ENCODE measurements at regions not wholly inside any gene's neighbourhood (a gene's known extent, or its start where the extent isn't known, plus 50 kb on each side); places are given as distances from the start of the nearest gene placed in this dataset.
"Not testable (repeated sequence)": the region's sequence is repeated elsewhere in the genome, so short reads cannot be mapped to it uniquely, and the experiment has no call there.

GRCh38 chr14:71764701-71765382 lies 167.4 kb upstream of the RGS6 start:
- Histone ChIP-seq H3K4me1 (ENCODE audit: insufficient read depth) (no peaks in the 10 kb centered on the region), H3K27ac (ENCODE audit: low read depth) (no peak overlapping the region), H3K36me3 (ENCODE audit: insufficient read depth) (no peaks in the 10 kb centered on the region), H3K4me3 (ENCODE audit: low read depth, low read length) (no peak overlapping the region)
- 37% methylated on average over 9 of the region's 9 CpGs for WGBS
- DNase-seq (ENCODE audit: extremely low spot score), result no peak

GRCh38 chr14:71765505-71765904 lies 166.7 kb upstream of the RGS6 start:
- H3K4me1 ChIP-seq (ENCODE audit: insufficient read depth), result no peaks in the 10 kb centered on the region
- H3K4me3 ChIP-seq (ENCODE audit: low read depth, low read length), result no peak overlapping the region
- DNase-seq (ENCODE audit: extremely low spot score), result no peak
- WGBS, result 75% methylated on average over 1 of the region's 1 CpG
- H3K36me3 ChIP-seq (ENCODE audit: insufficient read depth), result no peaks in the 10 kb centered on the region
- H3K27ac ChIP-seq (ENCODE audit: low read depth), result no peak overlapping the region

DNA sequence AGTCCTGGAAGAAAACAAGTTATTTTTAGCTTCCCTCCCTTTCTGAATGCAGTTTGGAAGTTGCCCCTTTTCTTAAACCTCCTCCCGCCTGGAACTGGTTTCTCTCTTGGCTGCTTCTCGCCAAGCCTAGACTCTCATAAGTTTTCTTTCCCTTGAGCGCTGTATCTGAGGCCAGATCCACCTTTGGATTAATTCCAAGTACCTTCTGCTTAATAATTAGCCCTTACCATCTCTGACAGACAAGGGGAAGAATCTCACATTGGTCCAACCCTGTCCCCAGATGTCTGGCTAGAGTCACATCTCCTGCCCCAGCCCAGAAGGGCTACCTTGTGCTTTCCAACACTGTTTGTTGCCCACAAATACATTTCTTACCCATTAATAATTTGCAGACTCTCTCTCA lies 161.8 kb upstream of the RGS6 start:
- Histone ChIP-seq H3K4me1 (ENCODE audit: insufficient read depth) (no peaks in the 10 kb centered on the region), H3K36me3 (ENCODE audit: insufficient read depth) (no peaks in the 10 kb centered on the region), H3K27ac (ENCODE audit: low read depth) (no peak overlapping the region), H3K4me3 (ENCODE audit: low read depth, low read length) (no peak overlapping the region)
- DNase-seq (ENCODE audit: extremely low spot score), result no peak
- WGBS, result 82% methylated on average over 3 of the region's 3 CpGs

DNA sequence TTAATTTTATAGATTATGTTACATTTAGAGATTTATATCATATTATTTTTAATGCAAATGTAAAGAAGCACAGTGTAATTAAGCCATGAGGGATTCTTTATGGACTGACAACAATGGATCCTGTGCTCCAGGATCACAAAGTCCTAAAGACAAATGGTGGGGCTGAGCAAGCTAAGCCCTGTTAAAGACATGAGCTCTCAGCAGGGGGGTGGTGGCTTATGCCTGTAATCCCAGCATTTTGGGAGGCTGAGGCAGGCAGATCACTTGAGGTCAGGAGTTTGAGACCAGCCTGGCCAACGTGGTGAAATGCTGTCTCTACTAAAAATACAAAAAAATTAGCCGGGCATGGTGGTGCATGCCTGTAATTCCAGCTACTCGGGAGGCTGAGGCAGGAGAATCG lies 160.8 kb upstream of the RGS6 start:
- 85% methylated on average over 4 of the region's 4 CpGs for WGBS
- not testable (repeated sequence) for H3K4me3 ChIP-seq (ENCODE audit: low read depth, low read length)

DNA sequence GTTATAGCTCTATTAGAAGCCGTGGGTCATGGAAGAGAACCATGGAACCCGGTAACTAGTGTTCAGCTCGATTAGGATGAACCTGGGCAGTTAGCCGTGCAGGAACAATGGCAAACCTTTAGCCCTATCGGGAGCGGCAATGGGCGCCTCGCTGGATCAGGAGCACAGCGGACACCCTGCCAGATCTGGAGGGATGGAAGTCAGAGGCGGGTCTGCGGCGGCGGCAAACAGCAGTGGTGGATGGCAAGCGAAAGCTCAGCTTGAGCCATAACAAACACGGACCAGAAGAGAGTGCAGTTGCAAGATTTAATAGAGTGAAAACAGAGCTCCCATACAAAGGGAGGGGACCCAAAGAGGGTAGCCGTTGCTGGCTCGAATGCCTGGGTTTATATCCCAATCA lies 160.2 kb upstream of the RGS6 start:
- not testable (repeated sequence) for DNase-seq (ENCODE audit: extremely low spot score); H3K27ac ChIP-seq (ENCODE audit: low read depth); H3K4me1 ChIP-seq (ENCODE audit: insufficient read depth); H3K36me3 ChIP-seq (ENCODE audit: insufficient read depth); H3K4me3 ChIP-seq (ENCODE audit: low read depth, low read length)
- WGBS, result 91% methylated on average over 17 of the region's 17 CpGs

More for the DNA sequence above, 160.8 kb upstream of the RGS6 start:
- not testable (repeated sequence) for H3K4me1 ChIP-seq (ENCODE audit: insufficient read depth); H3K27ac ChIP-seq (ENCODE audit: low read depth); H3K36me3 ChIP-seq (ENCODE audit: insufficient read depth); DNase-seq (ENCODE audit: extremely low spot score)

DNA sequence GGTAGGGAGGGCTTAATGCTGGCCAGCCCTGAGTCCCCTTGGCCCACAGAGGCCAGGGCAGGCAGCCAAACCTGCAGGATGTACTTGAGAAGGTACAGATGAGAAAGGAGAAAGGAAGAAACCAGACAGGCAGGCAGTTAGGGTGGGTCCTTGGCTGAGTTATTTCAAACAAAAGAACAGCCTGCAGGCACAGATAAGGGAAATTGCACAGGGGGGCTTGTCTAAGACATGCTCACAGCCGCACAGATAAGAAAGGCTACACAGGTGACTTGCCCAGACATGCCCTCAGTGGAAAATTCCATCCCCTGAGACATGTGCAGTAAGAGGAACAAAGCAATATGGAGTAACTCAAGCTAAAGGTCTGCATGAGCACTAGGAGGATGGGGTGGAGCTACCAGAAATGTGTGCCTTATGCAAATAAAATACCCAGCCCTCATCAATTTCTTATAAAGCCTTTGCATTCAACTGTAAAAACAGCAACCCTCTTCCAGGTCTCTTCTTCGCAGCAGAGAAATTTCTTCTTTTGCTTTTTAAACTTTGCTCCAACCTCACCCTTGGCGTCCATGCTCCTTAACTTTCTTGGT lies 158.2 kb upstream of the RGS6 start:
- H3K4me3 ChIP-seq (ENCODE audit: low read depth, low read length), result no peak overlapping the region
- no peak for DNase-seq (ENCODE audit: extremely low spot score)
- 84% methylated on average over 3 of the region's 3 CpGs for WGBS
- H3K27ac ChIP-seq (ENCODE audit: low read depth), result no peak overlapping the region
- H3K4me1 ChIP-seq (ENCODE audit: insufficient read depth), result no peaks in the 10 kb centered on the region
- no peaks in the 10 kb centered on the region for H3K36me3 ChIP-seq (ENCODE audit: insufficient read depth)

DNA sequence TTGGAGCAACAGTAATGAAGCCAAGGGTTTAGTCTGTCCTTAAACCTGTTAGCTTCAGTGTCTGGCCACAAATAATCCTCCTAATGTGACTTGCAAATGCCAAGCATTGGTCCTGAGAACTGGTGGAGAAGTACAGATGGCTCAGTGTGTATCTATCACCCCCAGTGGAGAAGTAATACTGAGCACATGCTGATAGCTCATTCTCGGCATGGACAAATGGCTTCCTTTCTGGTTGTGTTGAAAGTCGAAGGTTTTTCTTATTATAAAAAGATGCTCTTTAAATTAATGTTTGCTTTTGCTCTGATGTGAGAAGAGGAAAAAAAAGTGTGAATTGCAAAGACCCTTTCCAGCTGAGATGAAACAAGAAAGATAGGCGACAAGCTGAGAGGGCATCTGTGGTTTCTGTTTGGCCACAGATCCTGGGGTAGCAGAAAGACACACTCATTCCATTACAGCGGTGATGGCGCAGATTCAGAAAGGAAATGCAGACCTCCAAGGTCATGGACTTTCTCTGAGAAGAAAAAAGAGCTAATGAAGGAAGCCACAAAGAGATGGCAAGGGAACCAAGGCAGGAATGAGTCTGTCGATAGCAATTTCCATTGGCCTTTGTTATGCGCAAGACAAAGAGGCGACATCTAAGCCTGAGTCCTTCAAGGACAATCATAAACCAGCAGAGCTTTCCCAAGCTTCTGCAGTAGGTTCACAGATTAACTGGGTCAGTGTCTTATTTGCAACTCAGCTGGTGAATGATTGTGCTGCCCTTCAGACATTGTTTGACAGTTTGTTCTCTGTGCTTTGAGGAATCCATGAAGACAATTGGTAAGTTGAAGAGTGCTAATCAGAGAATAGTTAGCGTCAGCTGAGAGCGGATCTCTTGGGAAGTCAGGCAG lies 155.5 kb upstream of the RGS6 start:
- Histone ChIP-seq H3K36me3 (ENCODE audit: insufficient read depth) (no peaks in the 10 kb centered on the region), H3K4me1 (ENCODE audit: insufficient read depth) (no peaks in the 10 kb centered on the region), H3K27ac (ENCODE audit: low read depth) (no peak overlapping the region), H3K4me3 (ENCODE audit: low read depth, low read length) (no peak overlapping the region)
- WGBS, result 63% methylated on average over 10 of the region's 10 CpGs
- no peak for DNase-seq (ENCODE audit: extremely low spot score)

- 36% methylated on average over 2 of the region's 2 CpGs for WGBS
- no peak overlapping the region for H3K4me3 ChIP-seq (ENCODE audit: low read depth, low read length)
- no peaks in the 10 kb centered on the region for H3K4me1 ChIP-seq (ENCODE audit: insufficient read depth)
- no peaks in the 10 kb centered on the region for H3K36me3 ChIP-seq (ENCODE audit: insufficient read depth)
- no peak overlapping the region for H3K27ac ChIP-seq (ENCODE audit: low read depth)
- no peak for DNase-seq (ENCODE audit: extremely low spot score)
These were observed 152.2 kb upstream of the RGS6 start for GRCh38 chr14:71780075-71780474.

DNA sequence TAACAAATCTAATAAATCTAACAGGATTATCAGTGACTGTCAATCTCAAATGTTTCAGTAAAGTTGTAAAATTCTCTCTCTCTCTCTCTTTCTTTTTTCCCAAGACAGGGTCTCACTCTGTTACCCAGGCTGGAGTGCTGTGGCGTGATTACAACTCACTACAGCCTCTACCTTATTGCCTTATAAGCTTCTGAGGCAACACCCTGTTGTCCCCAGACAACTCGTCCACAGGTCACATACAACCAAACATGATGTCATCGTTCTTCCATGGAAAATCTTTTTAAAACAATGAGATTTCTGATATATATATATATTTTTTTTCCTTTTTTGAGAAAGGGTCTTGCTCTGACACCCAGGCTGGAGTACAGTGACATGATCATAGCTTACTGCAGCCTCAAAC lies 151.4 kb upstream of the RGS6 start:
- H3K4me1 ChIP-seq (ENCODE audit: insufficient read depth), result no peaks in the 10 kb centered on the region
- DNase-seq (ENCODE audit: extremely low spot score), result no peak
- 73% methylated on average over 3 of the region's 3 CpGs for WGBS

GRCh38 chr14:71783088-71783487 lies 149.1 kb upstream of the RGS6 start:
- Histone ChIP-seq H3K27ac (ENCODE audit: low read depth) (no peak overlapping the region), H3K4me1 (ENCODE audit: insufficient read depth) (no peaks in the 10 kb centered on the region), H3K36me3 (ENCODE audit: insufficient read depth) (no peaks in the 10 kb centered on the region), H3K4me3 (ENCODE audit: low read depth, low read length) (no peak overlapping the region)
- no peak for DNase-seq (ENCODE audit: extremely low spot score)
- WGBS, result 68% methylated on average over 4 of the region's 4 CpGs

More for the DNA sequence above, 151.4 kb upstream of the RGS6 start:
- H3K4me3 ChIP-seq (ENCODE audit: low read depth, low read length), result no peak overlapping the region
- H3K36me3 ChIP-seq (ENCODE audit: insufficient read depth), result no peaks in the 10 kb centered on the region
- H3K27ac ChIP-seq (ENCODE audit: low read depth), result no peak overlapping the region

- H3K36me3 ChIP-seq (ENCODE audit: insufficient read depth), result no peaks in the 10 kb centered on the region
- 76% methylated on average over 4 of the region's 4 CpGs for WGBS
- no peaks in the 10 kb centered on the region for H3K4me1 ChIP-seq (ENCODE audit: insufficient read depth)
- H3K27ac ChIP-seq (ENCODE audit: low read depth), result no peak overlapping the region
- no peak for DNase-seq (ENCODE audit: extremely low spot score)
- no peak overlapping the region for H3K4me3 ChIP-seq (ENCODE audit: low read depth, low read length)
These were observed 148.4 kb upstream of the RGS6 start for GRCh38 chr14:71783786-71784185.

DNA sequence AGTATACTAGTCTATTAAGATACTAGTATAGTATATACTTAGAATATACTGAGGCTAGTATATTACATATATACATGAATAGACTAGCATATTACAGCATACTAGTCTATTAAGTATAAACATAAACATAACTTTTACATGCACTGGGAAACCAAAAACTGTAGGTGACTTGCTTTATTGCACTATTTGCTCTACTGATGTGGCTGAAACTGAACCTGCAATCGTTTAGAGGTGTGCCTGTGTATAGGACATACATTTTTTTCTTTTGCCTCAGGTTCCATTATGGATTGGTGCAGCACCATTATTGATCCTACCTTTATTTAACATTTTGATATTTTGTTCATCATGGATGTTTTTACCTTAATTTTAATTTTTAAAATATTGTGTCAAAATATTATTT lies 143.2 kb upstream of the RGS6 start:
- no peak overlapping the region for H3K27ac ChIP-seq (ENCODE audit: low read depth)
- 72% methylated on average over 1 of the region's 1 CpG for WGBS
- no peaks in the 10 kb centered on the region for H3K36me3 ChIP-seq (ENCODE audit: insufficient read depth)
- H3K4me1 ChIP-seq (ENCODE audit: insufficient read depth), result no peaks in the 10 kb centered on the region
- DNase-seq (ENCODE audit: extremely low spot score), result no peak
- H3K4me3 ChIP-seq (ENCODE audit: low read depth, low read length), result no peak overlapping the region

GRCh38 chr14:71799841-71800240 lies 132.4 kb upstream of the RGS6 start:
- H3K4me3 ChIP-seq (ENCODE audit: low read depth, low read length), result no peak overlapping the region
- H3K4me1 ChIP-seq (ENCODE audit: insufficient read depth), result no peaks in the 10 kb centered on the region
- H3K27ac ChIP-seq (ENCODE audit: low read depth), result no peak overlapping the region
- WGBS, result 48% methylated on average over 1 of the region's 1 CpG
- DNase-seq (ENCODE audit: extremely low spot score), result no peak
- H3K36me3 ChIP-seq (ENCODE audit: insufficient read depth), result no peaks in the 10 kb centered on the region

DNA sequence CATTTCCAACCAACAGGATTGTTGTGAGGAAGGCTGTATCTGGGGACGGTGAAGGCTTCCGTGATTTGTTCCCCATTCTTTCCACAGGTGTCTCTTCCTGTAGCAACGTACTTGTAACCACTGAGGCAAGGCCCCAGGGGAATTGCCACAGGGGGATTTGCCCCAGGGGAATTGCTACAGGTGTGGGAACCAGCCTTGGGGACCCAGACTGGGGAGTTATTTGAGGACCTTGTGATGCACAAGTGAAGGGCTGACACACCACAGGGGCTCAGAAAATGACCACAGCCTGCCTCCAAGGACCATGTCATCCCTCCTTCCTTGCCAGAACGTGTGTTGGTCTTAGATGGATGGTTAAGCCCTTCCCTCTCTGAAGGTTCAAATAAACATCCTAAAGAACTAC lies 131.4 kb upstream of the RGS6 start:
- WGBS, result 88% methylated on average over 4 of the region's 4 CpGs
- DNase-seq (ENCODE audit: extremely low spot score), result no peak
- no peaks in the 10 kb centered on the region for H3K4me1 ChIP-seq (ENCODE audit: insufficient read depth)
- H3K36me3 ChIP-seq (ENCODE audit: insufficient read depth), result no peaks in the 10 kb centered on the region
- no peak overlapping the region for H3K27ac ChIP-seq (ENCODE audit: low read depth)
- no peak overlapping the region for H3K4me3 ChIP-seq (ENCODE audit: low read depth, low read length)
